HepG2 (cell line): ENCODE measurements at regions not wholly inside any gene's neighbourhood (a gene's known extent, or its start where the extent isn't known, plus 50 kb on each side); places are given as distances from the start of the nearest gene placed in this dataset.

Source experiments
- ATAC-seq: fragments of 200-7000 bp; cut with Tn5 transposase; 3 replicates; pipeline ENCODE4 v1.9.1; 2020; ENCODE audit warnings: mild to moderate bottlenecking, moderate library complexity
- BruUV-seq: library from RNA; stranded (reverse); fragments of 400-500 nt; replicated peaks from 2 replicates; lab custom pipeline; 2021; lab: Mats Ljungman, UMichigan
- CTCF ChIA-PET: fragments of 300-600 bp; formaldehyde crosslinking; extraction: SDS; loops from one replicate; lab custom pipeline; 2021; ENCODE audit warnings: low total read pairs, inconsistent platforms, low intra/inter-chr PET ratio; lab: Yijun Ruan, JAX
- POLR2A ChIA-PET: fragments of 350-600 bp; sonication (Branson Sonifier 250); formaldehyde crosslinking; loops from one replicate; lab custom pipeline; 2020; ENCODE audit warnings: antibody characterized with exemption, inconsistent platforms; lab: Yijun Ruan, JAX
- DNase-seq: peaks from one replicate; pipeline ENCODE4 v3.0.0-alpha.2; 2015; ENCODE audit warnings: low spot score
- FAIRE-seq: peaks from 3 replicates; lab custom pipeline; 2011; peaks lifted over from hg19 to GRCh38; lab: Jason Lieb, UNC
- H2AFZ ChIP-seq: one replicate; pipeline ENCODE4 v1.6.1; 2011; ENCODE audit warnings: low read length, inconsistent platforms
- H3K27ac ChIP-seq: fragments of 300-600 bp; 3 replicates; pipeline ENCODE4 v1.8.0; 2011; ENCODE audit warnings: mixed run types, mild to moderate bottlenecking, mixed read lengths, low read length, inconsistent platforms; ENCODE audit not compliant: insufficient read depth; ENCODE audit errors: extremely low read length
- H3K27me3 ChIP-seq, 2 experiments: fragments of 200-600 bp in 1 of 2; 2 replicates in 1 of 2; 3 replicates in 1 of 2; pipeline versions ENCODE4 v1.6.0 to v1.8.0; 2011; ENCODE audit warnings: low read length in 2 of 2, mild to moderate bottlenecking in 2 of 2, moderate library complexity in 2 of 2, inconsistent platforms in 1 of 2; ENCODE audit not compliant: insufficient read depth in 2 of 2, control insufficient read depth in 1 of 2
- H3K36me3 ChIP-seq, 2 experiments: fragments of 200-600 bp in 1 of 2; replicated peaks in 1 of 2; 2 replicates in 1 of 2; 3 replicates in 1 of 2; pipeline versions ENCODE4 v1.5.1 to v1.8.0; 2011; ENCODE audit warnings: low read length in 2 of 2, inconsistent platforms in 1 of 2; ENCODE audit not compliant: insufficient read depth in 2 of 2, control insufficient read depth in 1 of 2
- H3K4me1 ChIP-seq: 2 replicates; pipeline ENCODE4 v1.5.1; 2012; ENCODE audit warnings: low read length, inconsistent platforms; ENCODE audit not compliant: insufficient read depth
- H3K4me2 ChIP-seq: 2 replicates; pipeline ENCODE4 v1.6.0; 2011; ENCODE audit warnings: low read depth, low read length, inconsistent platforms
- H3K4me3 ChIP-seq, 3 experiments: fragments of 200-600 bp in 1 of 3; sonication (generic), shearing (Covaris generic) in 1 of 3; replicated peaks in 1 of 3; 2 replicates each; pipeline ENCODE4 v1.5.1; 2011 to 2016; ENCODE audit warnings: low read length in 3 of 3, inconsistent platforms in 2 of 3, low read depth in 2 of 3, mild to moderate bottlenecking in 2 of 3, control low read depth in 1 of 3, mixed read lengths in 1 of 3; ENCODE audit not compliant: insufficient read depth in 1 of 3
- H3K79me2 ChIP-seq: one replicate; pipeline ENCODE4 v1.6.1; 2011; ENCODE audit warnings: low read length, inconsistent platforms; ENCODE audit not compliant: insufficient read depth
- H3K9ac ChIP-seq: 2 replicates; pipeline ENCODE4 v1.6.0; 2011; ENCODE audit warnings: mild to moderate bottlenecking, low read depth, low read length, inconsistent platforms; ENCODE audit not compliant: insufficient read depth
- H3K9me3 ChIP-seq: 2 replicates; pipeline ENCODE4 v1.5.1; 2012; ENCODE audit warnings: mild to moderate bottlenecking, low read length
- H4K20me1 ChIP-seq: 2 replicates; pipeline ENCODE4 v1.6.0; 2011; ENCODE audit warnings: inconsistent platforms, mild to moderate bottlenecking, low read length, moderate library complexity; ENCODE audit not compliant: insufficient read depth
- CAMTA2 ChIP-seq: sonication (generic); formaldehyde crosslinking; IDR thresholded peaks from 2 replicates; pipeline ENCODE4 v1.4.0; 2020; ENCODE audit warnings: mild to moderate bottlenecking, missing genetic modification reagents, borderline replicate concordance
- FOXC1 ChIP-seq: sonication (generic); formaldehyde crosslinking; IDR thresholded peaks from 2 replicates; pipeline ENCODE4 v1.8.0; 2022; ENCODE audit warnings: mild to moderate bottlenecking, missing genetic modification reagents, borderline replicate concordance
- HHEX ChIP-seq: IDR thresholded peaks from 2 replicates; pipeline ENCODE4 v1.6.1; 2016; ENCODE audit warnings: control low read depth
- JDP2 ChIP-seq: sonication (generic); formaldehyde crosslinking; IDR thresholded peaks from 2 replicates; pipeline ENCODE4 v1.8.1; 2022; ENCODE audit warnings: missing genetic modification reagents, borderline replicate concordance
- JUND ChIP-seq: sonication (generic); formaldehyde crosslinking; IDR thresholded peaks from 2 replicates; pipeline ENCODE4 v1.8.0; 2022; ENCODE audit warnings: mild to moderate bottlenecking, missing genetic modification reagents
- KAT7 ChIP-seq: IDR thresholded peaks from 2 replicates; pipeline ENCODE4 v1.6.1; 2018; ENCODE audit warnings: borderline replicate concordance, missing compliant biosample characterization
- KDM3A ChIP-seq: IDR thresholded peaks from 2 replicates; pipeline ENCODE4 v1.6.1; 2018; ENCODE audit warnings: low read depth, missing compliant biosample characterization
- MBNL3 ChIP-seq: fragments of 250-450 bp; sonication (Bioruptor Pico); conservative IDR thresholded peaks from 2 replicates; pipeline ENCODE4 v1.8.0; 2022; ENCODE audit warnings: mild to moderate bottlenecking, inconsistent platforms
- MEF2D ChIP-seq: sonication (generic); formaldehyde crosslinking; IDR thresholded peaks from 2 replicates; pipeline ENCODE4 v1.5.1; 2020; ENCODE audit warnings: mild to moderate bottlenecking, missing genetic modification reagents
- RAD51 ChIP-seq: fragments of 450-650 bp; IDR thresholded peaks from 2 replicates; pipeline ENCODE4 v1.6.1; 2016; ENCODE audit warnings: borderline replicate concordance
- SCMH1 ChIP-seq: sonication (generic); formaldehyde crosslinking; IDR thresholded peaks from 2 replicates; pipeline ENCODE4 v1.9.0; 2021; ENCODE audit warnings: missing genetic modification reagents, mild to moderate bottlenecking, borderline replicate concordance
- ZMYM4 ChIP-seq: sonication (generic); formaldehyde crosslinking; IDR thresholded peaks from 2 replicates; pipeline ENCODE4 v1.8.1; 2023; ENCODE audit warnings: mild to moderate bottlenecking, missing genetic modification reagents
- ZNF773 ChIP-seq: sonication (generic); formaldehyde crosslinking; IDR thresholded peaks from 2 replicates; pipeline ENCODE4 v1.4.0; 2020; ENCODE audit warnings: missing genetic modification reagents, borderline replicate concordance
- ZSCAN21 ChIP-seq: sonication (generic); formaldehyde crosslinking; IDR thresholded peaks from 2 replicates; pipeline ENCODE4 v1.8.0; 2022; ENCODE audit warnings: mild to moderate bottlenecking, missing genetic modification reagents, moderate library complexity, borderline replicate concordance
- WGBS: methylation state at CpG from one replicate; pipeline ENCODE4 v1.1.6; 2017; ENCODE audit warnings: low lambda C conversion rate; 5-methylcytosine and 5-hydroxymethylcytosine counted together
- in situ Hi-C: cut with HindIII; loops from 2 replicates; pipeline ENCODE4 v1.10.0; 2017; ENCODE audit warnings: low pct_unique_long_range_greater_than_20kb; ENCODE audit not compliant: extremely low pct_ligation_motif_present
- intact Hi-C: fragments of 100-400 bp; cut with micrococcal nuclease; formaldehyde crosslinking; loops from one replicate; pipeline ENCODE4 v1.10.0; 2022; ENCODE audit not compliant: unreplicated experiment
- TF ChIP-seq, protein P1 (sequence below): sonication (generic); formaldehyde crosslinking; IDR thresholded peaks from 2 replicates; pipeline ENCODE4 v1.4.0; 2020; ENCODE audit warnings: mild to moderate bottlenecking, missing genetic modification reagents
- TF ChIP-seq, protein P2 (sequence below): sonication (generic); formaldehyde crosslinking; IDR thresholded peaks from 2 replicates; pipeline ENCODE4 v1.4.0; 2020; ENCODE audit warnings: missing genetic modification reagents, mild to moderate bottlenecking, borderline replicate concordance
- TF ChIP-seq, protein P3 (sequence below): sonication (generic); formaldehyde crosslinking; IDR thresholded peaks from 2 replicates; pipeline ENCODE4 v1.4.0; 2020; ENCODE audit warnings: mild to moderate bottlenecking, missing genetic modification reagents

DNA sequence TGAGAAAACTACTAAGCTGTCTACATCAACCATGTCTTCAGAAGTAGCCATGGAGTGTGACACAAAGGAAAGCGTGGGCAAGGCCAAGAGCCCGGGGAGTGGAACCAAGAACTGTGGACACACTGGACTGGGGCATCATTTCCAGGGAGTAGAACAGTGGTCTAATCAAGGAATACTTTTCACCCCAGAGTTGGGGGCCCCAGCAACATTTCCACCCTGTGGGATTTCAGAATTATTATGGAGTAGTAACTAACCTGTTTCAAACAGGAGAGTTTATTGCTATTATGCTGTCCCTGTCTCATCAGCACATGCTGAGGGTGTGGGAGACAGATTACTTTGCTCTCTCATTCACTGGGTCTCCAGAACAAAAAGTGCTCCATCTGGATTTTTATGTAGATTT lies 58.0 kb upstream of the FSTL4 start:
- Histone ChIP-seq H3K4me3 (no peak overlapping the region), H3K79me2 (no peaks in the 10 kb centered on the region), H3K36me3 (no peaks in the 10 kb centered on the region), H4K20me1 (no peaks in the 10 kb centered on the region), H3K27ac (no peak overlapping the region), H3K9me3 (no peaks in the 10 kb centered on the region), H2AFZ (no peak overlapping the region), H3K9ac (no peak overlapping the region), H3K27me3 (peaks cover 0 to 14% of the 10 kb centered on the region in 2 experiments; a peak in 3 of 5 replicates), H3K4me1 (no peaks in the 10 kb centered on the region), H3K4me2 (no peak overlapping the region)
- no TSS peak for BruUV-seq
- intact Hi-C loops, result no loop called here
- POLR2A ChIA-PET, result no interaction called here
- no peak for FAIRE-seq
- no peak for ATAC-seq
- TF ChIP-seq, protein P1, sequence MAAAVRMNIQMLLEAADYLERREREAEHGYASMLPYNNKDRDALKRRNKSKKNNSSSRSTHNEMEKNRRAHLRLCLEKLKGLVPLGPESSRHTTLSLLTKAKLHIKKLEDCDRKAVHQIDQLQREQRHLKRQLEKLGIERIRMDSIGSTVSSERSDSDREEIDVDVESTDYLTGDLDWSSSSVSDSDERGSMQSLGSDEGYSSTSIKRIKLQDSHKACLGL (CRISPR knock-in tag), result no peak
- TF ChIP-seq ZNF773 (CRISPR knock-in tag) (no peak), JUND (CRISPR knock-in tag) (no peak), ZMYM4 (CRISPR knock-in tag) (no peak), MBNL3 (no peak), MEF2D (CRISPR knock-in tag) (no peak), RAD51 (no peak), FOXC1 (CRISPR knock-in tag) (no peak), HHEX (no peak), ZSCAN21 (no peak), SCMH1 (CRISPR knock-in tag) (no peak), CAMTA2 (CRISPR knock-in tag) (no peak), KDM3A (no peak), JDP2 (CRISPR knock-in tag) (no peak), KAT7 (CRISPR knock-in tag) (no peak)
- TF ChIP-seq, protein P2, sequence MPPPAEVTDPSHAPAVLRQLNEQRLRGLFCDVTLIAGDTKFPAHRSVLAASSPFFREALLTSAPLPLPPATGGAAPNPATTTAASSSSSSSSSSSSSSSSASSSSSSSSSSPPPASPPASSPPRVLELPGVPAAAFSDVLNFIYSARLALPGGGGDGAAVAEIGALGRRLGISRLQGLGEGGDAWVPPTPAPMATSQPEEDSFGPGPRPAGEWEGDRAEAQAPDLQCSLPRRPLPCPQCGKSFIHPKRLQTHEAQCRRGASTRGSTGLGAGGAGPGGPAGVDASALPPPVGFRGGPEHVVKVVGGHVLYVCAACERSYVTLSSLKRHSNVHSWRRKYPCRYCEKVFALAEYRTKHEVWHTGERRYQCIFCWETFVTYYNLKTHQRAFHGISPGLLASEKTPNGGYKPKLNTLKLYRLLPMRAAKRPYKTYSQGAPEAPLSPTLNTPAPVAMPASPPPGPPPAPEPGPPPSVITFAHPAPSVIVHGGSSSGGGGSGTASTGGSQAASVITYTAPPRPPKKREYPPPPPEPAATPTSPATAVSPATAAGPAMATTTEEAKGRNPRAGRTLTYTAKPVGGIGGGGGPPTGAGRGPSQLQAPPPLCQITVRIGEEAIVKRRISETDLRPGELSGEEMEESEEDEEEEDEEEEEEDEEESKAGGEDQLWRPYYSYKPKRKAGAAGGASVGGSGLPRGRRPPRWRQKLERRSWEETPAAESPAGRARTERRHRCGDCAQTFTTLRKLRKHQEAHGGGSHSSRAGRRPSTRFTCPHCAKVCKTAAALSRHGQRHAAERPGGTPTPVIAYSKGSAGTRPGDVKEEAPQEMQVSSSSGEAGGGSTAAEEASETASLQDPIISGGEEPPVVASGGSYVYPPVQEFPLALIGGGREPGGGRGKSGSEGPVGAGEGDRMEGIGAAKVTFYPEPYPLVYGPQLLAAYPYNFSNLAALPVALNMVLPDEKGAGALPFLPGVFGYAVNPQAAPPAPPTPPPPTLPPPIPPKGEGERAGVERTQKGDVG (CRISPR knock-in tag), result no peak
- TF ChIP-seq, protein P3, sequence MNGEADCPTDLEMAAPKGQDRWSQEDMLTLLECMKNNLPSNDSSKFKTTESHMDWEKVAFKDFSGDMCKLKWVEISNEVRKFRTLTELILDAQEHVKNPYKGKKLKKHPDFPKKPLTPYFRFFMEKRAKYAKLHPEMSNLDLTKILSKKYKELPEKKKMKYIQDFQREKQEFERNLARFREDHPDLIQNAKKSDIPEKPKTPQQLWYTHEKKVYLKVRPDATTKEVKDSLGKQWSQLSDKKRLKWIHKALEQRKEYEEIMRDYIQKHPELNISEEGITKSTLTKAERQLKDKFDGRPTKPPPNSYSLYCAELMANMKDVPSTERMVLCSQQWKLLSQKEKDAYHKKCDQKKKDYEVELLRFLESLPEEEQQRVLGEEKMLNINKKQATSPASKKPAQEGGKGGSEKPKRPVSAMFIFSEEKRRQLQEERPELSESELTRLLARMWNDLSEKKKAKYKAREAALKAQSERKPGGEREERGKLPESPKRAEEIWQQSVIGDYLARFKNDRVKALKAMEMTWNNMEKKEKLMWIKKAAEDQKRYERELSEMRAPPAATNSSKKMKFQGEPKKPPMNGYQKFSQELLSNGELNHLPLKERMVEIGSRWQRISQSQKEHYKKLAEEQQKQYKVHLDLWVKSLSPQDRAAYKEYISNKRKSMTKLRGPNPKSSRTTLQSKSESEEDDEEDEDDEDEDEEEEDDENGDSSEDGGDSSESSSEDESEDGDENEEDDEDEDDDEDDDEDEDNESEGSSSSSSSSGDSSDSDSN, result no peak
- 17% methylated on average over 2 of the region's 2 CpGs for WGBS
- no peak for DNase-seq
- in situ Hi-C loops, result no loop called here
- CTCF ChIA-PET, result no interaction called here
